ENCODE measurements at regions not wholly inside any gene's neighbourhood (a gene's known extent, or its start where the extent isn't known, plus 50 kb on each side); places are given as distances from the start of the nearest gene placed in this dataset.

DNA sequence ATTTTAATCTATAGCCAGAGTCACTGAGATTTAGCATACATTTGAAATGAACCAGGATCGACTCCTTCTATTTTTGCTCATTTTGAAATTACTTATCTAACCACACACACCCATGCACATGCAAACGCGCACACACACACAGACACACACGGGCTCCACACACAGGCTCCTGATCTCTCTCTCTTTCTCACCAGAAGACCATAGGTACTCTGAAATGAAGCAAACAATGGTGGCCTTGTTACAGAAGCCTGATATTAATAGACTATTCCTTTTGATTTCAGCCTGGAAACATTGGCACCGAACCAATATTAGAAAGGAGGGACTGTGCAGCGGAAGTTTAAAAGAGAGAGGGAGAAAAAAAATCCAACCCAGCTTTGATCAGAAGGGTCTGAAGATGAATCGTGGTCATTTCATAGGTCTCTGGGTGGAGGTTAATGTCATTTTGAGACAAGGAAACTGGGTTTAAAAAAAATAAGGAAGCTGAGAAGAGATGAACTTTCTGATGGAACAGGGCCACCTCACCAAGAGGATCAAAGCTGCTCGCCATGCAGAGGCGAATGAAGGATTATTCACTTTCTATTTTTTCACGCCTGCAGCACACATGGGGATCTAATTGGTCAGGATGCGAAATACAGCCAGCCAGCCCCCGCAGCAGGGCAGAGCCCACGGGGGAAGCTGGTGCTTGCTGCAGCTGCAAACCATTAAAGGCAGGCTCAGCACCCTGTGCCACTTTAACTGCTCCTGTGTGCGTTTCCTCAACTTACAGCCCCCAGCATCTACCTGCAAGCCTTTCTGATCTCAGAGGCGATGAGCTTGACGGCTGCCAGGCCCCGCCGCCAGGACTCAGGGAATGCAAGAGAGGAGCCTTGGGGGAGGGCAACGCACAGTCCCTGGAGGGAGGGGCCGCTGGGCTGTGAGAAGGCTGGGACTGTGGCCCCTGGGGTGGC is 88.8 kb downstream of the HES1 start:
- no peak for DNase-seq (ENCODE audit: low read depth)
- in situ Hi-C loops (cut with HindIII; ENCODE audit: low sequenced_read_pairs), result no loop called here
- TF ChIP-seq, protein P1, sequence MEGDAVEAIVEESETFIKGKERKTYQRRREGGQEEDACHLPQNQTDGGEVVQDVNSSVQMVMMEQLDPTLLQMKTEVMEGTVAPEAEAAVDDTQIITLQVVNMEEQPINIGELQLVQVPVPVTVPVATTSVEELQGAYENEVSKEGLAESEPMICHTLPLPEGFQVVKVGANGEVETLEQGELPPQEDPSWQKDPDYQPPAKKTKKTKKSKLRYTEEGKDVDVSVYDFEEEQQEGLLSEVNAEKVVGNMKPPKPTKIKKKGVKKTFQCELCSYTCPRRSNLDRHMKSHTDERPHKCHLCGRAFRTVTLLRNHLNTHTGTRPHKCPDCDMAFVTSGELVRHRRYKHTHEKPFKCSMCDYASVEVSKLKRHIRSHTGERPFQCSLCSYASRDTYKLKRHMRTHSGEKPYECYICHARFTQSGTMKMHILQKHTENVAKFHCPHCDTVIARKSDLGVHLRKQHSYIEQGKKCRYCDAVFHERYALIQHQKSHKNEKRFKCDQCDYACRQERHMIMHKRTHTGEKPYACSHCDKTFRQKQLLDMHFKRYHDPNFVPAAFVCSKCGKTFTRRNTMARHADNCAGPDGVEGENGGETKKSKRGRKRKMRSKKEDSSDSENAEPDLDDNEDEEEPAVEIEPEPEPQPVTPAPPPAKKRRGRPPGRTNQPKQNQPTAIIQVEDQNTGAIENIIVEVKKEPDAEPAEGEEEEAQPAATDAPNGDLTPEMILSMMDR (IDR thresholded peaks at IDR 0.05; ENCODE audit: low read depth, low read length, missing control alignments), result no peak
- H3K4me3 ChIP-seq (ENCODE audit: low read depth, low read length), result no peak overlapping the region

DNA sequence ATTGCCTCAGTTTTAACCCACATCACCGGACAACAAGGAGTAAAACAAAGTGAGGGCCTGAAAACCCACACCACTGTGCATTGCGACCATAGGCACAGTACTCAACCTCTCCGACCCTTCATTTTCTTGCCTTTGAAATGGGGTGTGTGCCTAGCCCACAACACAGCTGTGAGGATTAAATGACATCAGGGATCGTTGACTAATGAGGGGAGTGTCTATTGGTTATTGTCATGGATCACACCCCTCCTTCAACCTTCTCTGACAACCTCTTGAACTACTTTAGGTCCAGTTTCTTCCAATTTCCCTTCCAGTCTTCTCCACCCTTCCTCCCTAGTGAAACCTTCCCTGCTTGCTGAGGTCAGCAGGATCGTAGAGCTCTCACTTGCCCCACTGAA is 89.5 kb downstream of the HES1 start:
- no peak for DNase-seq (ENCODE audit: low read depth)
- no peak overlapping the region for H3K4me3 ChIP-seq (ENCODE audit: low read depth, low read length)
- in situ Hi-C loops (cut with HindIII; ENCODE audit: low sequenced_read_pairs), result no loop called here
- TF ChIP-seq, protein P1 (IDR thresholded peaks at IDR 0.05; ENCODE audit: low read depth, low read length, missing control alignments), result no peak

DNA sequence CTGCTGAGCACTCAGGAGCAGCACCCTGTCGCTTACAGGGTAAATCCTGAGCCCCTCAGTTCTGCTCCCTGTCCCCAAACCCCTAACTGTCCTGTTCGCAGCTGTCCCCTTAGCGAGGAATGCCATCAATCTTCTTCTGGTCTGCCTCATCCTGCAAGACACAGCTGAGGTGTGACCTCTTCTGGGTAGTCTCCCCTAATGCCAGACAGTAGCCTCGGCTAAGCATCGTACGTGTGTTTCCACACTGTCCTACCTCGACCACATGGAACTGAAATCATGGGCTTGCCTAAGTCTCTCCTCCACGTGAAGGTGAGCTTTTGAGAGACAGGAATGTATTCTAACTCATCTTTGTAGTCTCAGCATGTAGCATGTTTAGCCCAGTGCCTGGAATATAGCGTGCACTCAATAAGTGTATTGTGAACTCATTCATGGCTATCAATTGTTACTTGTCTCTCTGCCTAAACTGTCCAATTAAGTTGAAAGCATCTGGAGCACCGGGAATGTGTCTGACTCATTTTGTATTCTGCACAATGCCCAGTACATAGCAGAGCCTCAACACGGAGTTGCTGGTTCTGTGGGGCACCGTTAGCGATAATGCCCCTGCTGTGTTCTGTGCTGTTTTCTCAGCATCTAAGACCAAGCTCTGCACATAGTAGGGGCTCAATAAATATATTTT is 90.2 kb downstream of the HES1 start:
- TF ChIP-seq, protein P1 (IDR thresholded peaks at IDR 0.05; ENCODE audit: low read depth, low read length, missing control alignments), result no peak
- H3K4me3 ChIP-seq (ENCODE audit: low read depth, low read length), result no peak overlapping the region
- no peak for DNase-seq (ENCODE audit: low read depth)
- in situ Hi-C loops (cut with HindIII; ENCODE audit: low sequenced_read_pairs), result no loop called here

DNA sequence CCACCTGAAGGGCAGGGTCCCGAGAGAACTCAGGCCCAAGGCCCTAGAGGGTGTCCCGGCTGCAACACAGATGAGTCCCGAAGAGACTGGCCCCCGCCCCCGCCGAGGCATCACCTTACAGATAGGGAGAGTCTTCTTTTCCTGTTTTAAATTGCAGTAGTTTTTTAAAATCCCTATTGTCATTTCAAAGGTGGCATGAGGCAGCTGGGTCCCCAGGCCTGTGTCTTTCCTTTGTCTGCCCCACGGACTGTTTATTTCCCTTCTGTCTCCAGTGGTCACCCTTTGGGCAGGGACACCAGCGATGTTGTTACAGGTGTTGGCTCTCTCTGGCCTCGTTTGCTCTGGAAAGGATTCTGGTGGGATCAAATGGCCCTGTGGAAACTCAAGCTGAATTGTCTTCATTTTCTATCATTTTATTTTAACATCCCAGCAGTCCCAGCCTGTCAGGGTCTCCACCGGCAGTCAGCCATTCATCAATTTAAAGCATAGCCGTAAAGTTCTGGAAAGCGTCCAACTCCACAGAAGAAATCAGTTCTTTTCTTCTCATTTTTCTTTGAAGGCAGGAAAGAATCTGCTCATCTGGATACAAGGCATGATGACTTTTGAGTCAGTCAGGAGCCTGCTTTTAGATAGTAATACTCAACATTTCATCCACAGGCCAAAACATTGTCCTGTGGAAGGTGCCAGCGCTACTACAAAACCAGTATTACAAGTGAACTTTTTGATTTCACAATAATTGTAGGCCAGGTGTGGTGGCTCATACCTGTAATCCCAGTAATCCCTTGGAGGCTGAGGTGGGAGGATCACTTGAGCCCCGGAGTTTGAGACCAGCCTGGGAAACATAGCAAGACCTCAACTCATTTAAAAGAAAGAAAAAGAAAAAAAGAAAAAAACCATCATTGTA is 96.2 kb downstream of the HES1 start:
- DNase-seq (ENCODE audit: low read depth), result no peak
- H3K4me3 ChIP-seq (ENCODE audit: low read depth, low read length), result no peak overlapping the region
- TF ChIP-seq, protein P1 (IDR thresholded peaks at IDR 0.05; ENCODE audit: low read depth, low read length, missing control alignments), result no peak
- in situ Hi-C loops (cut with HindIII; ENCODE audit: low sequenced_read_pairs), result no loop called here

DNA sequence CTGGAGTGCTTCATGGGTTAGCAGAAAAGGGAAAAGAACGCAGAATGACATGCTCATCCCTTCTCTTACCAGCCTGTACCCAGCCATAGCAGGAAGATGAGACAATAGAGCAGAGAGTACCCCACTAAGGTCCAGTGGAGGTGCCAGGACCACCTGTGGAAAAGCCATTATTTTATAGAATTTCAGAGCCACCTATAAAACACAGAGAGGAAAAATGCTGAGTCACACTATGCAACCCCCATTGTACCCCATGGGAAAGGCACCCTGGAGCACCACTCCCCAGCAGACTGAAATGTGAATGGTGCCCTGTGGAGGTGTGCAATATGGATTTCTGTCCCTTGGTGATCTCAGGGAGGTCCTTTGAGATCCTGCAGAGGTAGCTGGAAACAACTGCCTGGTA is 97.2 kb downstream of the HES1 start:
- in situ Hi-C loops (cut with HindIII; ENCODE audit: low sequenced_read_pairs), result no loop called here
- H3K4me3 ChIP-seq (ENCODE audit: low read depth, low read length), result no peak overlapping the region
- TF ChIP-seq, protein P1 (IDR thresholded peaks at IDR 0.05; ENCODE audit: low read depth, low read length, missing control alignments), result no peak
- no peak for DNase-seq (ENCODE audit: low read depth)

DNA sequence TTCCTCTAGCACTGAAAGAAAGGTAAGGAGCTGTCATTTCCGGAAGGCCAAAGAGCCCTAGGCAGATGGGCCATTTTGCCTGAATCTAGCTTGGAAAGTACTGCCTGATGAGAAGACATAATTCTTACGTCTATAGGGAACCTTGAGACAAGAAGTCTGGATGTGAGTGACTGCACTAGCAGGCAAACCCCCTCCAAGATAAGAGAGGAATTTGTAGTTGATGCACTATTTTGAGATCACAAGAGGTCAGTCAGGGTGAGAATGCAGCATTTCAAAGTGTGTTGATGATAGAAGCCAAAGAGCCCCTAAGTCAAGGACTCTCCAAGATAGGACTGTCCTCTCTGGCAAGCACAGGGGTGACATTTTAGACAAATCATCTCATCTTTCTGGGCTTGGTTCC is 99.2 kb downstream of the HES1 start:
- TF ChIP-seq, protein P1 (IDR thresholded peaks at IDR 0.05; ENCODE audit: low read depth, low read length, missing control alignments), result no peak
- in situ Hi-C loops (cut with HindIII; ENCODE audit: low sequenced_read_pairs), result no loop called here
- no peak overlapping the region for H3K4me3 ChIP-seq (ENCODE audit: low read depth, low read length)
- no peak for DNase-seq (ENCODE audit: low read depth)

Measured in astrocyte of the cerebellum (primary cell).